Esophagus muscularis mucosa (tissue), 4 donors: ENCODE measurements at regions not wholly inside any gene's neighbourhood (a gene's known extent, or its start where the extent isn't known, plus 50 kb on each side); places are given as distances from the start of the nearest gene placed in this dataset.

Experiments used
- DNase-seq: peaks from one replicate; pipeline ENCODE4 v3.0.0-alpha.2; 2017; ENCODE audit errors: extremely low spot score
- H3K27ac ChIP-seq, 4 donors: fragments of 200-600 bp; sonication (generic); replicated peaks in 1 of 4; 1 replicate in 3 of 4; 2 replicates in 1 of 4; pipeline ENCODE4 v1.5.1; 2016 to 2019; ENCODE audit warnings: mild to moderate bottlenecking in 1 of 4
- H3K27me3 ChIP-seq, 4 donors: fragments of 200-600 bp; sonication (generic); one replicate each; pipeline versions ENCODE4 v1.5.1 to v1.6.0; 2016 to 2019
- H3K36me3 ChIP-seq, 4 donors: fragments of 200-600 bp; sonication (generic); one replicate each; pipeline ENCODE4 v1.5.1; 2016 to 2019
- H3K4me1 ChIP-seq, 4 donors: fragments of 200-600 bp; sonication (generic); one replicate each; pipeline ENCODE4 v1.5.1; 2016 to 2019
- H3K4me3 ChIP-seq, 4 donors: fragments of 200-600 bp; sonication (generic); 1 replicate in 2 of 4; 2 replicates in 2 of 4; pipeline ENCODE4 v1.5.1; 2016 to 2019; ENCODE audit warnings: mild to moderate bottlenecking in 4 of 4, moderate library complexity in 1 of 4
- H3K9me3 ChIP-seq, 4 donors: fragments of 200-600 bp; sonication (generic); 1 replicate in 3 of 4; 2 replicates in 1 of 4; pipeline ENCODE4 v1.5.1; 2016 to 2019
- EP300 ChIP-seq: sonication (generic); formaldehyde crosslinking; IDR thresholded peaks from one replicate; pipeline ENCODE4 v1.6.1; 2017; ENCODE audit warnings: antibody characterized with exemption
- POLR2A ChIP-seq: fragments of 450-650 bp; IDR thresholded peaks from one replicate; pipeline ENCODE4 v1.6.1; 2017; ENCODE audit warnings: antibody characterized with exemption, moderate library complexity, mild to moderate bottlenecking, low read depth
- POLR2AphosphoS5 ChIP-seq, 2 donors: sonication (generic); formaldehyde crosslinking; IDR thresholded peaks; one replicate each; pipeline ENCODE4 v1.6.1; 2017; ENCODE audit warnings: antibody characterized with exemption in 2 of 2
- WGBS: methylation state at CpG from one replicate; pipeline ENCODE4 v1.1.5; 2018; 5-methylcytosine and 5-hydroxymethylcytosine counted together
- intact Hi-C: fragments of 100-400 bp; cut with DNase I; formaldehyde crosslinking; loops from one replicate; pipeline ENCODE4 v1.15.1; 2023
- TF ChIP-seq, protein P1 (sequence below), 3 experiments: fragments of 200-600 bp in 2 of 3; fragments of 450-650 bp in 1 of 3; sonication (generic) in 2 of 3; IDR thresholded peaks; one replicate each; pipeline ENCODE4 v1.5.1; 2017 to 2019; ENCODE audit warnings: antibody characterized with exemption in 3 of 3, mild to moderate bottlenecking in 2 of 3, moderate library complexity in 1 of 3

DNA sequence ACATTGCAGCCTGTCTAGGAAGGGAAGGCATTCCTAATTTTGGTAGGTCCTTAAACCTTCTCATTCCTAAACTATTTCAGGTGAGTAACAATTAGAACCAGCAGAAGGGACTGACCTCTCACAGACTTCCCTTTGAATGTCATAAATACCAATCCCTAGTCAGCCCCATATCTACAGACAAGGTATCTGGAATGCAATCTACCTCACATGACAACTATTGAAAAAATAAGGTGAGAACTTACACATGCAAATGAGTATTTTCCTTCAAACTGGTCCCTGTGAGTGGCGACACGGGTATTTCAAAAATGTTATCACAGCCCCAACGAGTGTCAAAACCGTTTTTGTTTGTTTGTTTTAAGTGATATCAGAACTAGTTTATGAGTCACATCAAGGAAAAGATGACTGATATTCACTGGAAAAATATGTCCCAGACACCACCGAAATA, 102.4 kb upstream of the VCX2 start:
- peaks cover 0 to 6% (median 0%) of the 10 kb centered on the region in 4 donors for H3K9me3 ChIP-seq
- no peaks in the 10 kb centered on the region for H3K36me3 ChIP-seq
- no peaks in the 10 kb centered on the region for H3K4me1 ChIP-seq
- TF ChIP-seq POLR2AphosphoS5 (IDR thresholded peaks at IDR 0.05) (no peak), EP300 (no peak), POLR2A (no peak)
- H3K27me3 ChIP-seq, result no peaks in the 10 kb centered on the region
- no peak overlapping the region for H3K4me3 ChIP-seq
- DNase-seq, result no peak
- 73% methylated on average over 5 of the region's 5 CpGs for WGBS
- no peak overlapping the region for H3K27ac ChIP-seq
- intact Hi-C loops, result no loop called here

- Histone ChIP-seq H3K4me1 (no peaks in the 10 kb centered on the region), H3K9me3 (peaks cover 0 to 6% (median 0%) of the 10 kb centered on the region in 4 donors), H3K27ac (no peak overlapping the region), H3K27me3 (no peaks in the 10 kb centered on the region), H3K36me3 (no peaks in the 10 kb centered on the region), H3K4me3 (no peak overlapping the region)
- WGBS, result 85% methylated on average over 2 of the region's 2 CpGs
- intact Hi-C loops, result no loop called here
- TF ChIP-seq, protein P1, sequence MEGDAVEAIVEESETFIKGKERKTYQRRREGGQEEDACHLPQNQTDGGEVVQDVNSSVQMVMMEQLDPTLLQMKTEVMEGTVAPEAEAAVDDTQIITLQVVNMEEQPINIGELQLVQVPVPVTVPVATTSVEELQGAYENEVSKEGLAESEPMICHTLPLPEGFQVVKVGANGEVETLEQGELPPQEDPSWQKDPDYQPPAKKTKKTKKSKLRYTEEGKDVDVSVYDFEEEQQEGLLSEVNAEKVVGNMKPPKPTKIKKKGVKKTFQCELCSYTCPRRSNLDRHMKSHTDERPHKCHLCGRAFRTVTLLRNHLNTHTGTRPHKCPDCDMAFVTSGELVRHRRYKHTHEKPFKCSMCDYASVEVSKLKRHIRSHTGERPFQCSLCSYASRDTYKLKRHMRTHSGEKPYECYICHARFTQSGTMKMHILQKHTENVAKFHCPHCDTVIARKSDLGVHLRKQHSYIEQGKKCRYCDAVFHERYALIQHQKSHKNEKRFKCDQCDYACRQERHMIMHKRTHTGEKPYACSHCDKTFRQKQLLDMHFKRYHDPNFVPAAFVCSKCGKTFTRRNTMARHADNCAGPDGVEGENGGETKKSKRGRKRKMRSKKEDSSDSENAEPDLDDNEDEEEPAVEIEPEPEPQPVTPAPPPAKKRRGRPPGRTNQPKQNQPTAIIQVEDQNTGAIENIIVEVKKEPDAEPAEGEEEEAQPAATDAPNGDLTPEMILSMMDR (IDR thresholded peaks at IDR 0.05), result no peak
- TF ChIP-seq POLR2AphosphoS5 (IDR thresholded peaks at IDR 0.05), result no peak
- TF ChIP-seq EP300, result no peak
- no peak for TF ChIP-seq POLR2A
- no peak for DNase-seq
These were observed 103.1 kb upstream of the VCX2 start for GRCh38 chrX:8274170-8274569.

- H3K27me3 ChIP-seq, result no peaks in the 10 kb centered on the region
- WGBS, result 79% methylated on average over 3 of the region's 3 CpGs
- peaks cover 0 to 6% (median 0%) of the 10 kb centered on the region in 4 donors for H3K9me3 ChIP-seq
- H3K4me1 ChIP-seq, result no peaks in the 10 kb centered on the region
- intact Hi-C loops, result no loop called here
- DNase-seq, result no peak
- TF ChIP-seq, protein P1 (IDR thresholded peaks at IDR 0.05), result no peak
- TF ChIP-seq POLR2AphosphoS5 (IDR thresholded peaks at IDR 0.05) (no peak), EP300 (no peak), POLR2A (no peak)
- no peak overlapping the region for H3K27ac ChIP-seq
- H3K4me3 ChIP-seq, result no peak overlapping the region
- no peaks in the 10 kb centered on the region for H3K36me3 ChIP-seq
These were observed 107.5 kb upstream of the VCX2 start for GRCh38 chrX:8278557-8278956.

GRCh38 chrX:8279323-8279722, 108.3 kb upstream of the VCX2 start:
- intact Hi-C loops, result no loop called here
- Histone ChIP-seq H3K4me3 (no peak overlapping the region), H3K27ac (no peak overlapping the region), H3K9me3 (peaks cover 0 to 6% (median 0%) of the 10 kb centered on the region in 4 donors), H3K36me3 (no peaks in the 10 kb centered on the region), H3K4me1 (no peaks in the 10 kb centered on the region), H3K27me3 (no peaks in the 10 kb centered on the region)
- TF ChIP-seq POLR2AphosphoS5 (IDR thresholded peaks at IDR 0.05) (no peak), POLR2A (no peak)
- WGBS, result 44% methylated on average over 2 of the region's 2 CpGs
- DNase-seq, result no peak

DNA sequence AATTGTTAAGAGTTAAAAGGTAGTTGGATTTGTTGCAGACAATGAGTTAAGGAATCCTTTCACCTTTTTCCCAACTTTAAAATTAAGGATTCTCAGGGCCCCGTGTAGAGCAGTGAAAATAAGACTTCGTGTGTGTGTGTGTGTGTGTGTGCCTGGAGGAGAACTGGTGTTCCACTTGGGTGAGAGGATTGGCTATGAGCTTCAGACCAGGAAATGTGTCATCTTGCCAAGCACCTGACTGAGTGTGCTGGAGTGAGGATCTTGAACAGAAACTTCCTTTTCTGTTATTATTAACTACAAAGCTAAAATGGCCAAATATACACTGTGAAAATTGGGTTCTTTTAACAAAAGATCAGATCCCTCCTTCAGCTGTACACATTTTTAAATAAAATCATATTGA, 113.1 kb upstream of the VCX2 start:
- no peak for DNase-seq
- no peaks in the 10 kb centered on the region for H3K9me3 ChIP-seq
- no peaks in the 10 kb centered on the region for H3K27me3 ChIP-seq
- WGBS, result 65% methylated on average over 2 of the region's 2 CpGs
- no peaks in the 10 kb centered on the region for H3K36me3 ChIP-seq
- H3K27ac ChIP-seq, result no peak overlapping the region
- intact Hi-C loops, result no loop called here
- H3K4me1 ChIP-seq, result no peaks in the 10 kb centered on the region
- TF ChIP-seq EP300 (no peak), POLR2AphosphoS5 (IDR thresholded peaks at IDR 0.05) (no peak)
- H3K4me3 ChIP-seq, result no peak overlapping the region

- no peaks in the 10 kb centered on the region for H3K9me3 ChIP-seq
- TF ChIP-seq EP300 (no peak), POLR2AphosphoS5 (IDR thresholded peaks at IDR 0.05) (no peak), POLR2A (no peak)
- TF ChIP-seq, protein P1 (IDR thresholded peaks at IDR 0.05), result no peak
- no peaks in the 10 kb centered on the region for H3K4me1 ChIP-seq
- no peak overlapping the region for H3K4me3 ChIP-seq
- intact Hi-C loops, result no loop called here
- H3K36me3 ChIP-seq, result no peaks in the 10 kb centered on the region
- DNase-seq, result no peak
- no peaks in the 10 kb centered on the region for H3K27me3 ChIP-seq
- no peak overlapping the region for H3K27ac ChIP-seq
These were observed 117.5 kb upstream of the VCX2 start for GRCh38 chrX:8288590-8288989.
